Pancreas (tissue), 10 donors: ENCODE measurements at regions not wholly inside any gene's neighbourhood (a gene's known extent, or its start where the extent isn't known, plus 50 kb on each side); places are given as distances from the start of the nearest gene placed in this dataset.

ENCODE experiments used
- ATAC-seq, 4 donors: fragments of 200-7000 bp; cut with Tn5 transposase; one replicate each; pipeline versions ENCODE4 v1.8.0 to v1.9.1; 2020; ENCODE audit warnings: mild to moderate bottlenecking in 4 of 4, moderate library complexity in 4 of 4
- DNase-seq, 6 donors: peaks; one replicate each; pipeline ENCODE4 v3.0.0-alpha.2; 2020
- FAIRE-seq: peaks from 2 replicates; lab custom pipeline; 2012; peaks lifted over from hg19 to GRCh38; lab: Jason Lieb, UNC
- H3K27ac ChIP-seq, 4 donors: fragments of 200-600 bp; sonication (generic); 1 replicate in 3 of 4; 2 replicates in 1 of 4; pipeline versions ENCODE4 v1.5.0 to v1.8.0; 2020
- H3K27me3 ChIP-seq, 4 donors: fragments of 200-600 bp; one replicate each; pipeline ENCODE4 v1.8.0; 2021
- H3K36me3 ChIP-seq, 3 donors: fragments of 200-600 bp; sonication (generic) in 1 of 3; one replicate each; pipeline versions ENCODE4 v1.5.0 to v1.8.0; 2020 to 2021
- H3K4me1 ChIP-seq, 3 donors: fragments of 200-600 bp; one replicate each; pipeline ENCODE4 v1.8.0; 2021
- H3K4me3 ChIP-seq, 4 donors: fragments of 200-600 bp; sonication (generic) in 2 of 4; one replicate each; pipeline versions ENCODE4 v1.5.0 to v1.8.0; 2020 to 2021
- H3K9me3 ChIP-seq, 4 donors: fragments of 200-600 bp; one replicate each; pipeline ENCODE4 v1.8.0; 2021
- WGBS, 2 donors: extraction: QIAGEN DNeasy Blood & Tissue Kit; methylation state at CpG; one replicate each; pipeline ENCODE4 v1.1.7; 2013; 5-methylcytosine and 5-hydroxymethylcytosine counted together
- intact Hi-C, 3 donors: fragments of 100-400 bp; cut with DNase I; formaldehyde crosslinking; loops; one replicate each; pipeline versions ENCODE4 v1.11.1 to v1.14.2; 2022
- TF ChIP-seq, protein P1 (sequence below), 4 donors: fragments of 200-600 bp; sonication (generic) in 3 of 4; IDR thresholded peaks; one replicate each; pipeline versions ENCODE4 v1.5.0 to v1.8.0; 2021; ENCODE audit warnings: antibody characterized with exemption in 4 of 4
- donor health status: healthy with polysubstance abuse.
- donor health status: DM: no; HTN: no; CAD: no; lungs with moderate emphysema.
- donor health status: DM: no; HTN: no; CAD: no.
- donor health status: control.
- donor health status: control.
- donor health status: Bipolar disorder and iron deficiency.
- donor health status: DM: yes; HTN: yes; CAD: no.
- donor health status: DM: no; HTN: no; CAD: no.
- donor health status: DM: no; HTN: no; CAD: no.
- donor health status: DM: yes; HTN: yes; CAD: no.

DNA sequence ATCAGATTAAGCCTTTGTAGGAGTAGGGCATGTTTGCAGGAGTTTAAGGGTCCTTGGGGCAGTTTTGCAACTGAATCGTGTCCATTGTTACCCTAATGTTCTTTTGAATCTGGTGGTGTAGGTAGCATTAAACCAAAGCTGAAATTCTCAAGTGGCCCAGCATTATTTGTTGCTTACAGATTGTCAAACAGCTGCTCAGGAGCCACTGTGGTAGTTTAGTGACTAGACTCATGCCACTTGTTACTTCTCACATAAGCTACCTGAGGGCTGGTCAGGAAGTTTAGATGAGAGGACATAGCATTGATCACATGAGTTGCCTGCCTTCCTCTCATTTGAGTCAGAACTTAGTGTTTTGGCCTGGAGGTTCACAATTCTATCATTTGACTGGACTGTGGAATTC is 157.6 kb downstream of the HAUS1 start:
- intact Hi-C loops = no loop called here
- no peaks in the 10 kb centered on the region for H3K4me1 ChIP-seq
- no peak for ATAC-seq
- 90 to 97% methylated on average over 1 of the region's 1 CpG for WGBS, 2 donors
- no peak overlapping the region for H3K4me3 ChIP-seq
- no peak for DNase-seq
- TF ChIP-seq, protein P1, sequence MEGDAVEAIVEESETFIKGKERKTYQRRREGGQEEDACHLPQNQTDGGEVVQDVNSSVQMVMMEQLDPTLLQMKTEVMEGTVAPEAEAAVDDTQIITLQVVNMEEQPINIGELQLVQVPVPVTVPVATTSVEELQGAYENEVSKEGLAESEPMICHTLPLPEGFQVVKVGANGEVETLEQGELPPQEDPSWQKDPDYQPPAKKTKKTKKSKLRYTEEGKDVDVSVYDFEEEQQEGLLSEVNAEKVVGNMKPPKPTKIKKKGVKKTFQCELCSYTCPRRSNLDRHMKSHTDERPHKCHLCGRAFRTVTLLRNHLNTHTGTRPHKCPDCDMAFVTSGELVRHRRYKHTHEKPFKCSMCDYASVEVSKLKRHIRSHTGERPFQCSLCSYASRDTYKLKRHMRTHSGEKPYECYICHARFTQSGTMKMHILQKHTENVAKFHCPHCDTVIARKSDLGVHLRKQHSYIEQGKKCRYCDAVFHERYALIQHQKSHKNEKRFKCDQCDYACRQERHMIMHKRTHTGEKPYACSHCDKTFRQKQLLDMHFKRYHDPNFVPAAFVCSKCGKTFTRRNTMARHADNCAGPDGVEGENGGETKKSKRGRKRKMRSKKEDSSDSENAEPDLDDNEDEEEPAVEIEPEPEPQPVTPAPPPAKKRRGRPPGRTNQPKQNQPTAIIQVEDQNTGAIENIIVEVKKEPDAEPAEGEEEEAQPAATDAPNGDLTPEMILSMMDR (IDR thresholded peaks at IDR 0.05) = no peak
- FAIRE-seq = no peak
- no peaks in the 10 kb centered on the region for H3K27me3 ChIP-seq
- H3K9me3 ChIP-seq = no peaks in the 10 kb centered on the region
- H3K36me3 ChIP-seq = peaks cover 0 to 13% (median 0%) of the 10 kb centered on the region in 3 donors
- no peak overlapping the region for H3K27ac ChIP-seq

DNA sequence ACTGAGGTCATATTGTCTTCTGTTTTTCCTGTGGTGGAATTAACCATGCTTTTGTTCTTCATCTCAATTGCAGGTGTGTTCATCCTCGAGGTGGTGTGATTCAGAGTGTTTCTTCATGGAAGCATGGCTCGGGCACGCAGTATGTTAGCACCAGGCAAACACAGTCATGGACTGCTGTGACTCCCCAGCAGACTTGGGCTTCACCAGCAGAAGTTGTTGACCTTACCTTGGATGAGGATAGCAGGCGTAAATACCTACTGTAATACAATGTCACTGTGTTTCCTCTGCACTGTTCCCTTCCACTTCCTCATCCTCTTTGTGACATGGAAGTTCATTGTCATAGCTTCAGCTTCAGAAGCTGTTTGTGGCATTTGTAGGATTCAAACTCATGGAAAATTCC is 158.7 kb downstream of the HAUS1 start:
- Histone ChIP-seq H3K4me1 (no peaks in the 10 kb centered on the region), H3K9me3 (no peaks in the 10 kb centered on the region), H3K36me3 (peaks cover 0 to 13% (median 0%) of the 10 kb centered on the region in 3 donors), H3K27ac (no peak overlapping the region), H3K27me3 (no peaks in the 10 kb centered on the region), H3K4me3 (no peak overlapping the region)
- TF ChIP-seq, protein P1 (IDR thresholded peaks at IDR 0.05) = no peak
- WGBS, 2 donors = 82 to 86% methylated on average over 4 of the region's 4 CpGs
- intact Hi-C loops = no loop called here
- no peak for FAIRE-seq
- no peak for ATAC-seq
- DNase-seq = no peak

DNA sequence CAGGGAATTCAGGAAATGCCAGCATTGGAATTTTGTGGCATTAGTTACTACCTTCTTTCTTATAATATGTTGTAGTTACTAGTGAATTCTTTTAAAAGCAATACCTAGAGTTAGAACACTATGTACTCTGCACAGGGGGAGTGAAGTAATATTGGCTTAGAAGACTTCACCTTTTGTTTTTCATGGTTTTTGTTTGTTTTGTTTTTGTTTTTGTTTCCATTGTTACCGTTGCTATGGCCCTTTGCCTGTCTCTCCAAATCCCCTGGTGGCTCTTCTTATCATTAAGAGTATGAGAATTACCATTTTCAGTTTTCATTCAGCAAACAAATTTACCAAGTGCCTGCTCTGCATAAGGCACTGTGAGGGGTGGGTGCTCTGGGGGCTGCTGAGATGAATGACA is 160.1 kb downstream of the HAUS1 start:
- Histone ChIP-seq H3K36me3 (peaks cover 0 to 13% (median 0%) of the 10 kb centered on the region in 3 donors), H3K4me1 (no peaks in the 10 kb centered on the region), H3K27ac (no peak overlapping the region), H3K27me3 (no peaks in the 10 kb centered on the region), H3K9me3 (no peaks in the 10 kb centered on the region), H3K4me3 (no peak overlapping the region)
- TF ChIP-seq, protein P1 (IDR thresholded peaks at IDR 0.05) = no peak
- no peak for FAIRE-seq
- intact Hi-C loops = no loop called here
- 57 to 59% methylated on average over 1 of the region's 1 CpG for WGBS, 2 donors
- DNase-seq = no peak
- peak in 1 of 4 donors; percentile 17 for ATAC-seq

DNA sequence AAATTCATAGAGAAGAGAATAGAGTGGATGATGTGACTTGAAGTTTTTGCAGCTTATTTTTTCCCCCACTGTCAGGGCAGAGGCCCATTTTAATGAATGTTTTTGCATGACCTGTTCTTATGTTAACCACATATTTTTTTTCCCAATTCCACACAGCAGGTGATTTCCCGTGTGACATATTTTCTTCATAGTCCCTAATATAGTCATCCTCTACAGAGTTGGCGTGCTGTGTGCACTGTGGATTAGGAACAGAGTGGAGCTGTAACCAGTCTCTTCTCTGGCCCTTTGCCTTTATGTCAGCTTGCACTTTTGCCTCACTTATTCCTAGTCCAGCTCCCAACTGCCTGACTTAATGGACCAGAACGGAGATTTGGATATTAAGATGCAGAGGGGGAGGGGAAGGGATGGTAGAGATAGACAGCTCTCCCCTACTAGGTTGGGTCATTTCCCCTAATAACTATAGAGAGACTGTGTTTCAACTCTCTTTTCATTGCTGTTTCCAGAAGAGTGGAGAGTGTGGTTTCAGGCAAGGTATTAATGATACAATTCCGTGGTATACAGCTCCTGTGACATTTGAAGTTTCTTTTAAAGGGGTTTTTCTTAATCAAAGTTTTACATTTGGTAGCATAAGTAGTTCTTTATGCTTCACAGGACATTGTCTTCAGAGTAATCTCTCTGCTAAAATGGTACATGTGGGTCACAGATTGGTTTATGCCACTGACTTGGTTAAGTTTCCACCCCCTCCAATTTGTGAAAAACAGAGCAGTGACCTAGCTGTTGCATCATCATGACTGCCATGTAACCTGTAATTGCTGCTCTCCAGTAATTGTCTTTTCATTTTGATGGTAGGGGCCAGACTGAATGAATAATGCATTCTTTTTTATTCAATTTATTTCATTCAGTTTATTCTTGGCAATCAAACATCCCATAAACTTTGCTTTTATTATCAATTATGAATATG is 161.3 kb downstream of the HAUS1 start:
- 92 to 94% methylated on average over 4 of the region's 4 CpGs for WGBS, 2 donors
- FAIRE-seq = no peak
- Histone ChIP-seq H3K9me3 (no peaks in the 10 kb centered on the region), H3K4me1 (no peaks in the 10 kb centered on the region), H3K27me3 (no peaks in the 10 kb centered on the region), H3K36me3 (peaks cover 0 to 13% (median 0%) of the 10 kb centered on the region in 3 donors), H3K4me3 (no peak overlapping the region), H3K27ac (no peak overlapping the region)
- no peak for ATAC-seq
- intact Hi-C loops = no loop called here
- no peak for DNase-seq
- TF ChIP-seq, protein P1 (IDR thresholded peaks at IDR 0.05) = no peak

DNA sequence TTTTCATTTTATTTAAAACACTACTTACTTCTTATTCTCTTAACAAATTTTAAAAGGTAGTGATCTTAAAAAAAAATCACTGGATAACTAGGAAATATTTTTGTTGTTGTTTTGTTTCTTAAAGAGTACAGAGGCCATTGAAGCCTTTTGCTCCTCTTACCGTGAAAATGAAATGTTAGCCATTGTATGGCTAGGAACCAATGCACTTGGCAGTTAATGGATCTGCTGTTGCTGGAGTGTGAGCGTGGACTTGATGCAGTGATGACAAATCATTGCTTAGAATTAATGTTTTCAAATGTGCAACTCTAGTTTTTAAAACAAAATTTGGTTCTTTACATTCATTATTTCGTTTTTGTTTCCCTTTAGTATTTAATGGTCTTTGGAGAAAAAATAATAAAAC is 162.3 kb downstream of the HAUS1 start:
- H3K4me1 ChIP-seq = no peaks in the 10 kb centered on the region
- intact Hi-C loops = no loop called here
- H3K4me3 ChIP-seq = no peak overlapping the region
- WGBS, 2 donors = 74 to 86% methylated on average over 3 of the region's 3 CpGs
- H3K9me3 ChIP-seq = no peaks in the 10 kb centered on the region
- ATAC-seq (no peak), FAIRE-seq (no peak), DNase-seq (no peak)
- no peak overlapping the region for H3K27ac ChIP-seq
- peaks cover 0 to 13% (median 0%) of the 10 kb centered on the region in 3 donors for H3K36me3 ChIP-seq
- H3K27me3 ChIP-seq = no peaks in the 10 kb centered on the region
- TF ChIP-seq, protein P1 (IDR thresholded peaks at IDR 0.05) = no peak
